ENCODE measurements at regions not wholly inside any gene's neighbourhood (a gene's known extent, or its start where the extent isn't known, plus 50 kb on each side); places are given as distances from the start of the nearest gene placed in this dataset.

- CTCF ChIA-PET: no interaction called here
- POLR2A ChIA-PET: no interaction called here
- TF ChIP-seq FOXA1 (IDR thresholded peaks at IDR 0.05) (no peak), CTBP1 (IDR thresholded peaks at IDR 0.05; ENCODE audit: borderline replicate concordance) (no peak), BHLHE40 (IDR thresholded peaks at IDR 0.05; ENCODE audit: borderline replicate concordance) (no peak), FOXK2 (IDR thresholded peaks at IDR 0.05) (no peak), SP1 (IDR thresholded peaks at IDR 0.05) (no peak), ELF4 (IDR thresholded peaks at IDR 0.05) (no peak), ARNT (IDR thresholded peaks at IDR 0.05) (no peak), FOXM1 (IDR thresholded peaks at IDR 0.05; ENCODE audit: borderline replicate concordance) (no peak)
- DNase-seq (ENCODE audit: extremely low spot score): no peak
Measured at GRCh38 chr2:76564734-76565133, 854.0 kb upstream of the GCFC2 start.

- TF ChIP-seq CTBP1 (IDR thresholded peaks at IDR 0.05; ENCODE audit: borderline replicate concordance) (no peak), BHLHE40 (IDR thresholded peaks at IDR 0.05; ENCODE audit: borderline replicate concordance) (no peak), SP1 (IDR thresholded peaks at IDR 0.05) (no peak), ZNF384 (IDR thresholded peaks at IDR 0.05) (no peak), FOXK2 (IDR thresholded peaks at IDR 0.05) (no peak), HDGF (IDR thresholded peaks at IDR 0.05; ENCODE audit: borderline replicate concordance) (no peak), FOXM1 (IDR thresholded peaks at IDR 0.05; ENCODE audit: borderline replicate concordance) (no peak), LEF1 (IDR thresholded peaks at IDR 0.05; ENCODE audit: borderline replicate concordance) (no peak), TARDBP (IDR thresholded peaks at IDR 0.05) (no peak), ARNT (IDR thresholded peaks at IDR 0.05) (no peak), PKNOX1 (IDR thresholded peaks at IDR 0.05) (no peak), NFRKB (IDR thresholded peaks at IDR 0.05) (no peak), ELF4 (IDR thresholded peaks at IDR 0.05) (no peak), SUZ12 (IDR thresholded peaks at IDR 0.05) (no peak), L3MBTL2 (conservative IDR thresholded peaks at IDR 0.05) (no peak), FOXA1 (IDR thresholded peaks at IDR 0.05) (no peak)
- ChIA-PET POLR2A (no interaction called here), CTCF (no interaction called here)
- DNase-seq (ENCODE audit: extremely low spot score): no peak
Measured at GRCh38 chr2:76563730-76564129, 853.0 kb upstream of the GCFC2 start.

GRCh38 chr2:76558157-76558556, 847.4 kb upstream of the GCFC2 start:
- DNase-seq (ENCODE audit: extremely low spot score): no peak
- CTCF ChIA-PET: no interaction called here
- POLR2A ChIA-PET: no interaction called here
- TF ChIP-seq FOXA1 (IDR thresholded peaks at IDR 0.05): no peak
- no peak for TF ChIP-seq PKNOX1 (IDR thresholded peaks at IDR 0.05)
- no peak for TF ChIP-seq SP1 (IDR thresholded peaks at IDR 0.05)
- no peak for TF ChIP-seq HDGF (IDR thresholded peaks at IDR 0.05; ENCODE audit: borderline replicate concordance)
- TF ChIP-seq FOXK2 (IDR thresholded peaks at IDR 0.05): no peak
- no peak for TF ChIP-seq NFRKB (IDR thresholded peaks at IDR 0.05)
- no peak for TF ChIP-seq SUZ12 (IDR thresholded peaks at IDR 0.05)
- TF ChIP-seq ZNF384 (IDR thresholded peaks at IDR 0.05): no peak
- TF ChIP-seq BHLHE40 (IDR thresholded peaks at IDR 0.05; ENCODE audit: borderline replicate concordance): no peak
- no peak for TF ChIP-seq ARNT (IDR thresholded peaks at IDR 0.05)
- no peak for TF ChIP-seq L3MBTL2 (conservative IDR thresholded peaks at IDR 0.05)
- no peak for TF ChIP-seq ELF4 (IDR thresholded peaks at IDR 0.05)
- no peak for TF ChIP-seq FOXM1 (IDR thresholded peaks at IDR 0.05; ENCODE audit: borderline replicate concordance)
- no peak for TF ChIP-seq TARDBP (IDR thresholded peaks at IDR 0.05)
- no peak for TF ChIP-seq LEF1 (IDR thresholded peaks at IDR 0.05; ENCODE audit: borderline replicate concordance)
- TF ChIP-seq CTBP1 (IDR thresholded peaks at IDR 0.05; ENCODE audit: borderline replicate concordance): no peak

- no peak for DNase-seq (ENCODE audit: extremely low spot score)
- POLR2A ChIA-PET: no interaction called here
- CTCF ChIA-PET: no interaction called here
- TF ChIP-seq TARDBP (IDR thresholded peaks at IDR 0.05) (no peak), FOXA1 (IDR thresholded peaks at IDR 0.05) (no peak), SP1 (IDR thresholded peaks at IDR 0.05) (no peak), ELF4 (IDR thresholded peaks at IDR 0.05) (no peak), ARNT (IDR thresholded peaks at IDR 0.05) (no peak)
Measured at GRCh38 chr2:76556018-76556417, 845.3 kb upstream of the GCFC2 start.

GRCh38 chr2:76546207-76546606, 835.5 kb upstream of the GCFC2 start:
- ChIA-PET CTCF (no interaction called here), POLR2A (no interaction called here)
- no peak for DNase-seq (ENCODE audit: extremely low spot score)
- TF ChIP-seq PKNOX1 (IDR thresholded peaks at IDR 0.05): no peak
- TF ChIP-seq SP1 (IDR thresholded peaks at IDR 0.05): no peak
- no peak for TF ChIP-seq ARNT (IDR thresholded peaks at IDR 0.05)
- no peak for TF ChIP-seq SUZ12 (IDR thresholded peaks at IDR 0.05)

- DNase-seq (ENCODE audit: extremely low spot score): no peak
- TF ChIP-seq SUZ12 (IDR thresholded peaks at IDR 0.05): no peak
- TF ChIP-seq TARDBP (IDR thresholded peaks at IDR 0.05): no peak
- TF ChIP-seq L3MBTL2 (conservative IDR thresholded peaks at IDR 0.05): no peak
- TF ChIP-seq FOXM1 (IDR thresholded peaks at IDR 0.05; ENCODE audit: borderline replicate concordance): no peak
- no peak for TF ChIP-seq ARNT (IDR thresholded peaks at IDR 0.05)
- POLR2A ChIA-PET: no interaction called here
- CTCF ChIA-PET: no interaction called here
Measured at GRCh38 chr2:76544901-76545300, 834.2 kb upstream of the GCFC2 start.

GRCh38 chr2:76517574-76517909, 806.8 kb upstream of the GCFC2 start:
- POLR2A ChIA-PET: no interaction called here
- no peak for DNase-seq (ENCODE audit: extremely low spot score)
- no peak for TF ChIP-seq TARDBP (IDR thresholded peaks at IDR 0.05)
- CTCF ChIA-PET: no interaction called here
